AG09309 (cell line): ENCODE measurements at regions not wholly inside any gene's neighbourhood (a gene's known extent, or its start where the extent isn't known, plus 50 kb on each side); places are given as distances from the start of the nearest gene placed in this dataset.

Experiments used
- DNase-seq: peaks from one replicate; pipeline ENCODE4 v3.0.0-alpha.2; 2010; ENCODE audit warnings: low read depth
- H3K4me3 ChIP-seq: 2 replicates; pipeline ENCODE4 v1.5.1; 2011; ENCODE audit warnings: mild to moderate bottlenecking, low read depth, low read length, moderate library complexity; ENCODE audit not compliant: control insufficient read depth
- CTCF ChIP-seq: IDR thresholded peaks from 2 replicates; pipeline ENCODE4 v1.5.1; 2011; ENCODE audit warnings: mild to moderate bottlenecking, low read depth, low read length, inconsistent platforms; ENCODE audit not compliant: insufficient read depth, control insufficient read depth; ENCODE audit errors: missing control alignments

GRCh38 chr15:69697916-69698315 is 245.3 kb downstream of the RPLP1 start:
- H3K4me3 ChIP-seq = no peak overlapping the region
- no peak for TF ChIP-seq CTCF
- DNase-seq = no peak

- no peak for TF ChIP-seq CTCF
- DNase-seq = no peak
Observed at GRCh38 chr15:69699096-69699495, 246.5 kb downstream of the RPLP1 start.

GRCh38 chr15:69700380-69700779 is 247.8 kb downstream of the RPLP1 start:
- no peak for TF ChIP-seq CTCF

More at GRCh38 chr15:69699096-69699495, 246.5 kb downstream of the RPLP1 start:
- no peak overlapping the region for H3K4me3 ChIP-seq

GRCh38 chr15:69701198-69701597 is 248.6 kb downstream of the RPLP1 start:
- DNase-seq = no peak
- TF ChIP-seq CTCF = no peak
- no peak overlapping the region for H3K4me3 ChIP-seq

More at GRCh38 chr15:69700380-69700779, 247.8 kb downstream of the RPLP1 start:
- no peak for DNase-seq
- H3K4me3 ChIP-seq = no peak overlapping the region

- no peak overlapping the region for H3K4me3 ChIP-seq
- TF ChIP-seq CTCF = no peak
- DNase-seq = no peak
Observed at GRCh38 chr15:69703532-69704187, 251.0 kb downstream of the RPLP1 start.

GRCh38 chr15:69704229-69704628 is 251.6 kb downstream of the RPLP1 start:
- DNase-seq = no peak
- no peak for TF ChIP-seq CTCF
- H3K4me3 ChIP-seq = no peak overlapping the region

- DNase-seq = no peak
- no peak overlapping the region for H3K4me3 ChIP-seq
- TF ChIP-seq CTCF = no peak
Observed at GRCh38 chr15:69704700-69705099, 252.1 kb downstream of the RPLP1 start.
